Smooth muscle cell (in vitro differentiated cells): ENCODE measurements at regions not wholly inside any gene's neighbourhood (a gene's known extent, or its start where the extent isn't known, plus 50 kb on each side); places are given as distances from the start of the nearest gene placed in this dataset. TPM values are rescaled to one million over a fixed set of nuclear protein-coding genes. Genes with fewer than 3 reads are reported as not detected.

Source experiments
- microRNA counts: library from miRNA; unstranded; fragments of <30 nt; microRNA quantifications from one replicate; lab custom pipeline; 2016
- microRNA-seq: library from miRNA; unstranded; fragments of <30 nt; microRNA quantifications from one replicate; pipeline ENCODE4, GENCODE V29; 2016; ENCODE audit warnings: borderline number of aligned reads
- small RNA-seq: library from RNA; depleted of rRNA; stranded (forward); fragments of <200 nt; gene quantifications from one replicate; pipeline ENCODE3, GENCODE V24; 2014

MicroRNAs in the stretch of these regions (microRNA counts, 767-probe panel; counts per million panel counts)
- microRNA hsa-miR-4435 (lab: Ali Mortazavi, UCI), result 183 counts per million

Small RNA genes in the stretch of these regions (microRNA-seq; reads per million reads assigned to microRNA genes)
- gene MIR4771-1, result not detected

Small RNA genes in the stretch of these regions (small RNA-seq; reads per million reads assigned to genes)
- gene MIR4771-1, result not detected
